Caco-2 (cell line): ENCODE measurements at regions not wholly inside any gene's neighbourhood (a gene's known extent, or its start where the extent isn't known, plus 50 kb on each side); places are given as distances from the start of the nearest gene placed in this dataset.

Source experiments
- BruUV-seq: library from RNA; stranded (reverse); fragments of 400-500 nt; replicated peaks from 2 replicates; lab custom pipeline; 2021; lab: Mats Ljungman, UMichigan
- CTCF ChIA-PET: fragments of 300-600 bp; sonication (Branson Sonifier 250); formaldehyde crosslinking; loops from one replicate; lab custom pipeline; 2022; ENCODE audit warnings: antibody characterized with exemption; lab: Charles Lee
- POLR2A ChIA-PET: fragments of 300-600 bp; sonication (Branson Sonifier 250); formaldehyde crosslinking; loops from one replicate; lab custom pipeline; 2022; ENCODE audit warnings: antibody characterized with exemption; lab: Charles Lee
- DNase-seq, 2 experiments: peaks; one replicate each; pipeline versions ENCODE4 v3.0.0 to v3.0.0-alpha.2; 2020 to 2022
- H3K27me3 ChIP-seq: replicated peaks from 2 replicates; pipeline ENCODE4 v1.6.0; 2011; ENCODE audit warnings: low read length; ENCODE audit not compliant: control insufficient read depth, insufficient read depth
- H3K36me3 ChIP-seq: 2 replicates; pipeline ENCODE4 v1.5.1; 2011; ENCODE audit warnings: low read length; ENCODE audit not compliant: control insufficient read depth, insufficient read depth
- H3K4me1 ChIP-seq: fragments of 250-450 bp; sonication (Bioruptor Pico); 2 replicates; pipeline ENCODE4 v1.5.1; 2020; ENCODE audit warnings: mild to moderate bottlenecking
- H3K4me3 ChIP-seq: 2 replicates; pipeline ENCODE4 v1.5.1; 2011; ENCODE audit warnings: low read depth, mild to moderate bottlenecking, control low read depth, low read length
- H3K9me3 ChIP-seq: fragments of 250-450 bp; sonication (Bioruptor Pico); 2 replicates; pipeline ENCODE4 v1.5.1; 2020; ENCODE audit warnings: mild to moderate bottlenecking, moderate library complexity
- H3K27ac Mint-ChIP-seq: one replicate; pipeline ENCODE4 v1.8.0; 2022; ENCODE audit warnings: mixed read lengths; ENCODE audit not compliant: unreplicated experiment
- H3K27me3 Mint-ChIP-seq: one replicate; pipeline ENCODE4 v1.8.0; 2022; ENCODE audit warnings: mixed read lengths; ENCODE audit not compliant: insufficient read depth, unreplicated experiment
- H3K36me3 Mint-ChIP-seq: one replicate; pipeline ENCODE4 v1.8.0; 2022; ENCODE audit warnings: mild to moderate bottlenecking, mixed read lengths; ENCODE audit not compliant: insufficient read depth, unreplicated experiment
- H3K4me1 Mint-ChIP-seq: one replicate; pipeline ENCODE4 v1.8.0; 2022; ENCODE audit warnings: low read depth, mixed read lengths; ENCODE audit not compliant: unreplicated experiment
- H3K4me3 Mint-ChIP-seq: one replicate; pipeline ENCODE4 v1.8.0; 2022; ENCODE audit warnings: mild to moderate bottlenecking, moderate library complexity, mixed read lengths; ENCODE audit not compliant: unreplicated experiment
- H3K9me3 Mint-ChIP-seq: one replicate; pipeline ENCODE4 v1.8.0; 2022; ENCODE audit warnings: mixed read lengths; ENCODE audit not compliant: unreplicated experiment
- intact Hi-C: fragments of 100-400 bp; cut with micrococcal nuclease; formaldehyde crosslinking; loops from one replicate; pipeline ENCODE4 v1.10.0; 2022; ENCODE audit not compliant: unreplicated experiment
- TF ChIP-seq, protein P1 (sequence below), 2 experiments: fragments of 200-600 bp in 1 of 2; IDR thresholded peaks; 1 replicate in 1 of 2; 2 replicates in 1 of 2; pipeline versions ENCODE4 v1.5.1 to v1.8.0; 2011 to 2022; ENCODE audit warnings: antibody characterized with exemption in 1 of 2, control low read depth in 1 of 2, inconsistent platforms in 1 of 2, low read depth in 1 of 2, low read length in 1 of 2, mild to moderate bottlenecking in 1 of 2, moderate library complexity in 1 of 2; ENCODE audit not compliant: insufficient read depth in 1 of 2, severe bottlenecking in 1 of 2, unreplicated experiment in 1 of 2

DNA sequence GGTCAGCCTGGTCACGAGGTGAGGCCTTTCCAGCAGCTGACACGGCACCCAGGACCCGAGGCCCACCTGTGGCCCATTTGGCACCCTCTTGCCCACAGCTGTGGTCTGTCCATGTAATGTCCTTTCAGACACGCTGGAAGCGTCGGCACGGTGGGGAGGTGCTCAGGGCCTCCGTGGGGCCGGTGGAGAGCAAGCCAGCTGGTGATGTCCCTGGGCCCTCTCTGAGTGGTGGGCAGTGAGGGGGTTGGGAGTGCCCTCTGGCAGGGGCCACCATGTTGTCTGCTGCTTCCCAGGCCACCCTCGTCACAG is 97.3 kb upstream of the ZNF469 start:
- BruUV-seq, result no TSS peak
- POLR2A ChIA-PET, result no interaction called here
- Histone ChIP-seq H3K27me3 (no peaks in the 10 kb centered on the region), H3K4me3 (no peak overlapping the region), H3K36me3 (no peaks in the 10 kb centered on the region), H3K4me1 (peaks cover 10% of the 10 kb centered on the region; the same call in 1 of the 2 replicates), H3K9me3 (peaks cover 31% of the 10 kb centered on the region)
- CTCF ChIA-PET, result no interaction called here
- TF ChIP-seq, protein P1, sequence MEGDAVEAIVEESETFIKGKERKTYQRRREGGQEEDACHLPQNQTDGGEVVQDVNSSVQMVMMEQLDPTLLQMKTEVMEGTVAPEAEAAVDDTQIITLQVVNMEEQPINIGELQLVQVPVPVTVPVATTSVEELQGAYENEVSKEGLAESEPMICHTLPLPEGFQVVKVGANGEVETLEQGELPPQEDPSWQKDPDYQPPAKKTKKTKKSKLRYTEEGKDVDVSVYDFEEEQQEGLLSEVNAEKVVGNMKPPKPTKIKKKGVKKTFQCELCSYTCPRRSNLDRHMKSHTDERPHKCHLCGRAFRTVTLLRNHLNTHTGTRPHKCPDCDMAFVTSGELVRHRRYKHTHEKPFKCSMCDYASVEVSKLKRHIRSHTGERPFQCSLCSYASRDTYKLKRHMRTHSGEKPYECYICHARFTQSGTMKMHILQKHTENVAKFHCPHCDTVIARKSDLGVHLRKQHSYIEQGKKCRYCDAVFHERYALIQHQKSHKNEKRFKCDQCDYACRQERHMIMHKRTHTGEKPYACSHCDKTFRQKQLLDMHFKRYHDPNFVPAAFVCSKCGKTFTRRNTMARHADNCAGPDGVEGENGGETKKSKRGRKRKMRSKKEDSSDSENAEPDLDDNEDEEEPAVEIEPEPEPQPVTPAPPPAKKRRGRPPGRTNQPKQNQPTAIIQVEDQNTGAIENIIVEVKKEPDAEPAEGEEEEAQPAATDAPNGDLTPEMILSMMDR (IDR thresholded peaks at IDR 0.05; ENCODE audit: insufficient read depth in 1 of 2, low read depth in 1 of 2, low read length in 1 of 2, severe bottlenecking in 1 of 2, unreplicated experiment in 1 of 2), result no peak
- Mint-ChIP-seq H3K4me1 (no peaks in the 10 kb centered on the region), H3K27ac (no peak overlapping the region), H3K36me3 (no peaks in the 10 kb centered on the region), H3K4me3 (no peak overlapping the region), H3K27me3 (no peaks in the 10 kb centered on the region), H3K9me3 (peaks cover 7% of the 10 kb centered on the region)
- no peak for DNase-seq
- intact Hi-C loops, result no loop called here

DNA sequence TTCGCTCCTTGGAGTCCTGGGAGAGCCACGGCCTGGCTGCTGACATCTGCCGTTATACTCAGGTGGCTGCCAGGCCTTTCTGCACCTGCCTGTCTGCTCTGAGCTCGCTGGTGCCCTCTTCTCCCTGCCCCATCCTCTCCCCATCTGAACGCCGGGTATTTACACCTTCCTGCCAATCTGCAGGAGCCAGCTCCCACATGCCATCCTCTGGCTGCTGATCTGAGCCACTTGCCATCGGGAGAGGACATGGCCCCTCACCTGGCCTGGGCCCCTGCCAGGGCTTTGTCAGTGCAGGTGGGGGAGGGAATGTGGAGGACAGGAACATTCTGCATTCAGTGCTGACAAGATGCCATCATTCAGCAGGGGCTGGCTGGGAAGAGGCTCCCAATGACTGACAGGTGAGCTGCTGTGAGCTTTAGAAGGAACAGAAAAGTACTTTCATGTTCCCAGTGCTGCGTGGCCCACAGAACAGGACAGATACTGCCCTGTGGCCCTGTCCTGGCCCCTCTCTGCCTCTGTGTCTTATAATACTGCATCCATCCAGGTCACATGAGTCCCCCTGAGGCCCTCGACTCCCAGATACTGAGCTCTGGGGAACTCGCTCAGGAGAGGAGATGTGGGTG is 96.3 kb upstream of the ZNF469 start:
- no peak for DNase-seq
- CTCF ChIA-PET, result no interaction called here
- H3K4me3 ChIP-seq, result no peak overlapping the region
- intact Hi-C loops, result no loop called here
- no peaks in the 10 kb centered on the region for H3K27me3 ChIP-seq
- POLR2A ChIA-PET, result no interaction called here
- no peaks in the 10 kb centered on the region for H3K36me3 ChIP-seq
- Mint-ChIP-seq H3K4me1 (no peaks in the 10 kb centered on the region), H3K9me3 (peaks cover 7% of the 10 kb centered on the region), H3K27ac (no peak overlapping the region), H3K27me3 (no peaks in the 10 kb centered on the region), H3K36me3 (no peaks in the 10 kb centered on the region), H3K4me3 (no peak overlapping the region)
- H3K9me3 ChIP-seq, result peaks cover 35% of the 10 kb centered on the region
- peaks cover 10% of the 10 kb centered on the region; the same call in 1 of the 2 replicates for H3K4me1 ChIP-seq
- BruUV-seq, result no TSS peak
- TF ChIP-seq, protein P1 (IDR thresholded peaks at IDR 0.05; ENCODE audit: insufficient read depth in 1 of 2, low read depth in 1 of 2, low read length in 1 of 2, severe bottlenecking in 1 of 2, unreplicated experiment in 1 of 2), result no peak

DNA sequence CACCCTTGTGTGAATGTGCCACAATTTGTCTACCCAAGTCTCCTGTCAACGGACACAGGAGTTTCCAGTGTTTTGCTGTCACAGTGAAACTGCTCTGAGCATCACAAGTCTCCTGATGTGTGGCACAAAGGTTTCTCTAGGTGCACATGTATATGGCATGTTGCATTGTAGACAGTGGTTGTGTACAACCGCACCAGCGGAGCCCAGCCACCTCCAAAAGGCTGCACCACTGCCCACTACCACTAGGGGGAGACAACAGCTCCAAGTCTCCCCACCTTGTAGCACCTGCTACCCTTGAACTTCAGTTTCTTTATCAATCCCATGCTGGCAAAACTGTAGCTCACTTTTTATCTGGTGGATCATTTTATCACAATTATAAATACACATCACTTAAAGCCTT is 95.5 kb upstream of the ZNF469 start:
- no peaks in the 10 kb centered on the region for H3K36me3 Mint-ChIP-seq
- peak in 1 of 2 experiments; percentile 51 for DNase-seq
- POLR2A ChIA-PET, result no interaction called here
- peaks cover 7% of the 10 kb centered on the region for H3K9me3 Mint-ChIP-seq
- H3K4me1 Mint-ChIP-seq, result no peaks in the 10 kb centered on the region
- H3K27ac Mint-ChIP-seq, result no peak overlapping the region
- H3K27me3 ChIP-seq, result no peaks in the 10 kb centered on the region
- no peaks in the 10 kb centered on the region for H3K36me3 ChIP-seq
- no peak overlapping the region for H3K4me3 ChIP-seq
- peaks cover 32% of the 10 kb centered on the region for H3K9me3 ChIP-seq
- CTCF ChIA-PET, result no interaction called here
- H3K27me3 Mint-ChIP-seq, result no peaks in the 10 kb centered on the region
- BruUV-seq, result no TSS peak
- intact Hi-C loops, result no loop called here
- TF ChIP-seq, protein P1 (IDR thresholded peaks at IDR 0.05; ENCODE audit: insufficient read depth in 1 of 2, low read depth in 1 of 2, low read length in 1 of 2, severe bottlenecking in 1 of 2, unreplicated experiment in 1 of 2), result peak; percentile 60 to 68
- no peak overlapping the region for H3K4me3 Mint-ChIP-seq
- H3K4me1 ChIP-seq, result peaks cover 6% of the 10 kb centered on the region; the same call in 1 of the 2 replicates
